Liver (tissue), 3 donors: ENCODE measurements at regions not wholly inside any gene's neighbourhood (a gene's known extent, or its start where the extent isn't known, plus 50 kb on each side); places are given as distances from the start of the nearest gene placed in this dataset.

ENCODE experiments used
- EGR1 ChIP-seq, 2 donors: IDR thresholded peaks; 2 replicates each; pipeline ENCODE4 v1.6.1; 2016 to 2018; ENCODE audit warnings: antibody characterized with exemption in 2 of 2, low read depth in 2 of 2
- FOXA1 ChIP-seq: IDR thresholded peaks from 2 replicates; pipeline ENCODE4 v1.6.1; 2016; ENCODE audit warnings: antibody characterized with exemption
- GABPA ChIP-seq, 2 donors: IDR thresholded peaks in 1 of 2; conservative IDR thresholded peaks in 1 of 2; 2 replicates each; pipeline ENCODE4 v1.6.1; 2016; ENCODE audit warnings: antibody characterized with exemption in 2 of 2, mild to moderate bottlenecking in 1 of 2, moderate library complexity in 1 of 2
- JUND ChIP-seq, 2 donors: IDR thresholded peaks; 2 replicates each; pipeline ENCODE4 v1.6.1; 2016; ENCODE audit warnings: antibody characterized with exemption in 2 of 2
- RAD21 ChIP-seq, 2 donors: IDR thresholded peaks; 2 replicates each; pipeline ENCODE4 v1.6.1; 2016; ENCODE audit warnings: antibody characterized with exemption in 2 of 2, mild to moderate bottlenecking in 2 of 2
- SP1 ChIP-seq: IDR thresholded peaks from 2 replicates; pipeline ENCODE4 v1.6.1; 2018; ENCODE audit warnings: antibody characterized with exemption, mild to moderate bottlenecking
- TF ChIP-seq, protein P1 (sequence below): fragments of 150-350 bp; IDR thresholded peaks from 2 replicates; pipeline ENCODE4 v1.5.1; 2017; ENCODE audit warnings: improper control_type of control experiment, low read depth, low read length; ENCODE audit not compliant: missing input control
- TF ChIP-seq, protein P2 (sequence below): IDR thresholded peaks from 2 replicates; pipeline ENCODE4 v1.6.1; 2016; ENCODE audit warnings: antibody characterized with exemption, mild to moderate bottlenecking
- TF ChIP-seq, protein P3 (sequence below): IDR thresholded peaks from 2 replicates; pipeline ENCODE4 v1.6.1; 2016; ENCODE audit warnings: antibody characterized with exemption
- TF ChIP-seq, protein P4 (sequence below): IDR thresholded peaks from 2 replicates; pipeline ENCODE4 v1.6.1; 2016; ENCODE audit warnings: antibody characterized with exemption
- TF ChIP-seq, protein P5 (sequence below): IDR thresholded peaks from 2 replicates; pipeline ENCODE4 v1.6.1; 2016; ENCODE audit warnings: antibody characterized with exemption
- donor health status: healthy.
- donor health status: healthy.

DNA sequence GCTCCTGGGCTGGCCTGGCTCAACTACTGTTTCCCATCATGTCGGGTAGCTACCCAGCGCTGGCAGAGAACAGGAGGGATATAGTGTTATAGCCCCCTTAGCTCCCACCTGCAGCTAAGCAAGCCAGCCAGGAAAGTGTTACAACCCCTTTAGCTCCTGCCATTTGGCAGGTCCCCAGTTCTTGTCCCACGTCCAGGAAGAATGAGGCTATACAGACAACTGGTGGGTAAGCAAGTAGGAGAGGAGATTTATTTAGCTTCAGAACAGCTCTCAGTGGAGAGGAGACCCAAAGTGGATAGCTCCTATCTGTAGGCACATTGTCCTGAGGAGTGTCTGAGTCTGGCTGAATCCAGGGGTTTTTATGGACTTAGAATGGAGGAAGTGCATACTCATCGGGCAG, 741.1 kb upstream of the B3GALT2 start:
- TF ChIP-seq, protein P1, sequence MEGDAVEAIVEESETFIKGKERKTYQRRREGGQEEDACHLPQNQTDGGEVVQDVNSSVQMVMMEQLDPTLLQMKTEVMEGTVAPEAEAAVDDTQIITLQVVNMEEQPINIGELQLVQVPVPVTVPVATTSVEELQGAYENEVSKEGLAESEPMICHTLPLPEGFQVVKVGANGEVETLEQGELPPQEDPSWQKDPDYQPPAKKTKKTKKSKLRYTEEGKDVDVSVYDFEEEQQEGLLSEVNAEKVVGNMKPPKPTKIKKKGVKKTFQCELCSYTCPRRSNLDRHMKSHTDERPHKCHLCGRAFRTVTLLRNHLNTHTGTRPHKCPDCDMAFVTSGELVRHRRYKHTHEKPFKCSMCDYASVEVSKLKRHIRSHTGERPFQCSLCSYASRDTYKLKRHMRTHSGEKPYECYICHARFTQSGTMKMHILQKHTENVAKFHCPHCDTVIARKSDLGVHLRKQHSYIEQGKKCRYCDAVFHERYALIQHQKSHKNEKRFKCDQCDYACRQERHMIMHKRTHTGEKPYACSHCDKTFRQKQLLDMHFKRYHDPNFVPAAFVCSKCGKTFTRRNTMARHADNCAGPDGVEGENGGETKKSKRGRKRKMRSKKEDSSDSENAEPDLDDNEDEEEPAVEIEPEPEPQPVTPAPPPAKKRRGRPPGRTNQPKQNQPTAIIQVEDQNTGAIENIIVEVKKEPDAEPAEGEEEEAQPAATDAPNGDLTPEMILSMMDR: no peak
- TF ChIP-seq, protein P2, sequence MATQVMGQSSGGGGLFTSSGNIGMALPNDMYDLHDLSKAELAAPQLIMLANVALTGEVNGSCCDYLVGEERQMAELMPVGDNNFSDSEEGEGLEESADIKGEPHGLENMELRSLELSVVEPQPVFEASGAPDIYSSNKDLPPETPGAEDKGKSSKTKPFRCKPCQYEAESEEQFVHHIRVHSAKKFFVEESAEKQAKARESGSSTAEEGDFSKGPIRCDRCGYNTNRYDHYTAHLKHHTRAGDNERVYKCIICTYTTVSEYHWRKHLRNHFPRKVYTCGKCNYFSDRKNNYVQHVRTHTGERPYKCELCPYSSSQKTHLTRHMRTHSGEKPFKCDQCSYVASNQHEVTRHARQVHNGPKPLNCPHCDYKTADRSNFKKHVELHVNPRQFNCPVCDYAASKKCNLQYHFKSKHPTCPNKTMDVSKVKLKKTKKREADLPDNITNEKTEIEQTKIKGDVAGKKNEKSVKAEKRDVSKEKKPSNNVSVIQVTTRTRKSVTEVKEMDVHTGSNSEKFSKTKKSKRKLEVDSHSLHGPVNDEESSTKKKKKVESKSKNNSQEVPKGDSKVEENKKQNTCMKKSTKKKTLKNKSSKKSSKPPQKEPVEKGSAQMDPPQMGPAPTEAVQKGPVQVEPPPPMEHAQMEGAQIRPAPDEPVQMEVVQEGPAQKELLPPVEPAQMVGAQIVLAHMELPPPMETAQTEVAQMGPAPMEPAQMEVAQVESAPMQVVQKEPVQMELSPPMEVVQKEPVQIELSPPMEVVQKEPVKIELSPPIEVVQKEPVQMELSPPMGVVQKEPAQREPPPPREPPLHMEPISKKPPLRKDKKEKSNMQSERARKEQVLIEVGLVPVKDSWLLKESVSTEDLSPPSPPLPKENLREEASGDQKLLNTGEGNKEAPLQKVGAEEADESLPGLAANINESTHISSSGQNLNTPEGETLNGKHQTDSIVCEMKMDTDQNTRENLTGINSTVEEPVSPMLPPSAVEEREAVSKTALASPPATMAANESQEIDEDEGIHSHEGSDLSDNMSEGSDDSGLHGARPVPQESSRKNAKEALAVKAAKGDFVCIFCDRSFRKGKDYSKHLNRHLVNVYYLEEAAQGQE: no peak
- TF ChIP-seq, protein P3, sequence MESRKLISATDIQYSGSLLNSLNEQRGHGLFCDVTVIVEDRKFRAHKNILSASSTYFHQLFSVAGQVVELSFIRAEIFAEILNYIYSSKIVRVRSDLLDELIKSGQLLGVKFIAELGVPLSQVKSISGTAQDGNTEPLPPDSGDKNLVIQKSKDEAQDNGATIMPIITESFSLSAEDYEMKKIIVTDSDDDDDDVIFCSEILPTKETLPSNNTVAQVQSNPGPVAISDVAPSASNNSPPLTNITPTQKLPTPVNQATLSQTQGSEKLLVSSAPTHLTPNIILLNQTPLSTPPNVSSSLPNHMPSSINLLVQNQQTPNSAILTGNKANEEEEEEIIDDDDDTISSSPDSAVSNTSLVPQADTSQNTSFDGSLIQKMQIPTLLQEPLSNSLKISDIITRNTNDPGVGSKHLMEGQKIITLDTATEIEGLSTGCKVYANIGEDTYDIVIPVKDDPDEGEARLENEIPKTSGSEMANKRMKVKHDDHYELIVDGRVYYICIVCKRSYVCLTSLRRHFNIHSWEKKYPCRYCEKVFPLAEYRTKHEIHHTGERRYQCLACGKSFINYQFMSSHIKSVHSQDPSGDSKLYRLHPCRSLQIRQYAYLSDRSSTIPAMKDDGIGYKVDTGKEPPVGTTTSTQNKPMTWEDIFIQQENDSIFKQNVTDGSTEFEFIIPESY: no peak
- TF ChIP-seq GABPA (IDR thresholded peaks at IDR 0.05 in 1 of 2, conservative IDR thresholded peaks at IDR 0.05 in 1 of 2) (no peak), EGR1 (IDR thresholded peaks at IDR 0.05; ENCODE audit: low read depth in 2 of 2) (no peak), SP1 (no peak), FOXA1 (no peak), RAD21 (IDR thresholded peaks at IDR 0.05) (no peak), JUND (IDR thresholded peaks at IDR 0.05) (no peak)
- TF ChIP-seq, protein P4, sequence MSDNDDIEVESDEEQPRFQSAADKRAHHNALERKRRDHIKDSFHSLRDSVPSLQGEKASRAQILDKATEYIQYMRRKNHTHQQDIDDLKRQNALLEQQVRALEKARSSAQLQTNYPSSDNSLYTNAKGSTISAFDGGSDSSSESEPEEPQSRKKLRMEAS: no peak
- TF ChIP-seq, protein P5, sequence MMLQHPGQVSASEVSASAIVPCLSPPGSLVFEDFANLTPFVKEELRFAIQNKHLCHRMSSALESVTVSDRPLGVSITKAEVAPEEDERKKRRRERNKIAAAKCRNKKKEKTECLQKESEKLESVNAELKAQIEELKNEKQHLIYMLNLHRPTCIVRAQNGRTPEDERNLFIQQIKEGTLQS: no peak
